ENCODE measurements at regions not wholly inside any gene's neighbourhood (a gene's known extent, or its start where the extent isn't known, plus 50 kb on each side); places are given as distances from the start of the nearest gene placed in this dataset.

- no peaks in the 10 kb centered on the region for H3K27me3 ChIP-seq
- intact Hi-C loops (cut with DNase I), result no loop called here
- no peak overlapping the region for H3K27ac ChIP-seq
- no peaks in the 10 kb centered on the region for H3K36me3 ChIP-seq
- ATAC-seq (peak in 1 of 8 donors; percentile 42), DNase-seq (no peak)
- H3K9me3 ChIP-seq, result no peaks in the 10 kb centered on the region
- no peaks in the 10 kb centered on the region for H3K4me1 ChIP-seq
- TF ChIP-seq, protein P1, sequence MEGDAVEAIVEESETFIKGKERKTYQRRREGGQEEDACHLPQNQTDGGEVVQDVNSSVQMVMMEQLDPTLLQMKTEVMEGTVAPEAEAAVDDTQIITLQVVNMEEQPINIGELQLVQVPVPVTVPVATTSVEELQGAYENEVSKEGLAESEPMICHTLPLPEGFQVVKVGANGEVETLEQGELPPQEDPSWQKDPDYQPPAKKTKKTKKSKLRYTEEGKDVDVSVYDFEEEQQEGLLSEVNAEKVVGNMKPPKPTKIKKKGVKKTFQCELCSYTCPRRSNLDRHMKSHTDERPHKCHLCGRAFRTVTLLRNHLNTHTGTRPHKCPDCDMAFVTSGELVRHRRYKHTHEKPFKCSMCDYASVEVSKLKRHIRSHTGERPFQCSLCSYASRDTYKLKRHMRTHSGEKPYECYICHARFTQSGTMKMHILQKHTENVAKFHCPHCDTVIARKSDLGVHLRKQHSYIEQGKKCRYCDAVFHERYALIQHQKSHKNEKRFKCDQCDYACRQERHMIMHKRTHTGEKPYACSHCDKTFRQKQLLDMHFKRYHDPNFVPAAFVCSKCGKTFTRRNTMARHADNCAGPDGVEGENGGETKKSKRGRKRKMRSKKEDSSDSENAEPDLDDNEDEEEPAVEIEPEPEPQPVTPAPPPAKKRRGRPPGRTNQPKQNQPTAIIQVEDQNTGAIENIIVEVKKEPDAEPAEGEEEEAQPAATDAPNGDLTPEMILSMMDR (IDR thresholded peaks at IDR 0.05), result no peak
- H3K4me3 ChIP-seq, result no peak overlapping the region
These were observed 83.8 kb upstream of the CCDC85A start for GRCh38 chr2:56099963-56100362.

DNA sequence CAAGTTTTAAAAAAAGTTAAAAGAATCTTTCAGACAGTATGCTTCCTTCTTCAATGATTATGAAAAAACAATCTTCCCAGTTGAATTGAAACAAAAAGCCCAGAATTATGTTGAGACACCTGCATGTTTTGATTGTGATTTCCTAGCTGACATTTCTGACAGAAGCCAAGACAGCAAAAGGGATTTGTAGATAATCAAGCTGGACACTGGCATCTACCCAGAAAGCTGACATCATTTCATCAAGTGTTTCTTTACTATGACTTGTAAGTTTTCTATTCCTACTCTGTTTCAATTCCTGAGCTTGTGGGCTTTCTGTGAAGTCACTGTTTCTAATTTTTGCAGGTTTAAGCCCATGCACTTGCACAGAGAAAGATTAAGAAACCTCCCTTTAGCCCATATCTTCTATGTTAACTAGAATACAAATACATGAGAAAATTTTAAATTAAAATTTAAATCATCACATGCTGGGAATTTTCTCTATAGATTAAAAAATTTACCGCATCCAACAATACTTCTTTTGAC is 82.9 kb upstream of the CCDC85A start:
- H3K27me3 ChIP-seq, result no peaks in the 10 kb centered on the region
- no peak for ATAC-seq
- TF ChIP-seq, protein P1 (IDR thresholded peaks at IDR 0.05), result no peak
- H3K36me3 ChIP-seq, result no peaks in the 10 kb centered on the region
- WGBS, 2 donors, result 96 to 98% methylated on average over 1 of the region's 1 CpG
- DNase-seq, result no peak
- H3K27ac ChIP-seq, result peak overlapping the region in 2 of 10 donors; percentile 7 to 10
- intact Hi-C loops (cut with DNase I), result no loop called here
- H3K4me1 ChIP-seq, result no peaks in the 10 kb centered on the region
- H3K9me3 ChIP-seq, result no peaks in the 10 kb centered on the region
- no peak overlapping the region for H3K4me3 ChIP-seq

DNA sequence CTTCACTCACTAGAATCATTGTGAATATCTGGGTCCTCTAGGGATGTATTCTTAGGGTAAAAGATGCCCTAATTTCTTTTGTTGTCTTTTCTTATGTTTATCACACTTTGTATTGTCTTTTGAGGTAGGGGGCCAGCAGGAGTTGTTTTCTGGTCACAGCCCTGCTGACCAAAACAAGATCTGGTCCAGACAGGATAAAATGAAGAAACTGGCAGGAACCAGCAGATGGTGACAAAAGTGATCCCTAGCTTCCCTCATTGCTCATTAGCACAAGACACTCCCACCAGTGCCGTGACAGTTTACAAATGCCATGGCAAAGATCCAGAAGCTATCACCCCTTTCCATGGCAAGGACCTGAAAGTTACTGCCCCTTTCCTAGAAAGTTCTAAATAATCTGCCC is 81.7 kb upstream of the CCDC85A start:
- no peaks in the 10 kb centered on the region for H3K27me3 ChIP-seq
- H3K9me3 ChIP-seq, result no peaks in the 10 kb centered on the region
- H3K27ac ChIP-seq, result no peak overlapping the region
- TF ChIP-seq, protein P1 (IDR thresholded peaks at IDR 0.05), result no peak
- no peak overlapping the region for H3K4me3 ChIP-seq
- intact Hi-C loops (cut with DNase I), result no loop called here
- ATAC-seq (no peak), DNase-seq (no peak)
- no peaks in the 10 kb centered on the region for H3K4me1 ChIP-seq
- H3K36me3 ChIP-seq, result no peaks in the 10 kb centered on the region
- WGBS, 2 donors, result 0% methylated on average over 1 of the region's 1 CpG

- intact Hi-C loops (cut with DNase I), result no loop called here
- H3K36me3 ChIP-seq, result no peaks in the 10 kb centered on the region
- ATAC-seq (no peak), DNase-seq (no peak)
- H3K27ac ChIP-seq, result no peak overlapping the region
- no peaks in the 10 kb centered on the region for H3K27me3 ChIP-seq
- H3K4me1 ChIP-seq, result no peaks in the 10 kb centered on the region
- H3K4me3 ChIP-seq, result no peak overlapping the region
- no peaks in the 10 kb centered on the region for H3K9me3 ChIP-seq
- TF ChIP-seq, protein P1 (IDR thresholded peaks at IDR 0.05), result no peak
- 76 to 81% methylated on average over 2 of the region's 2 CpGs for WGBS, 2 donors
These were observed 80.9 kb upstream of the CCDC85A start for GRCh38 chr2:56102866-56103265.

Measured in heart right ventricle (tissue), 16 donors.